Endodermal cell (in vitro differentiated cells): ENCODE measurements at regions not wholly inside any gene's neighbourhood (a gene's known extent, or its start where the extent isn't known, plus 50 kb on each side); places are given as distances from the start of the nearest gene placed in this dataset.
"Not testable (repeated sequence)": the region's sequence is repeated elsewhere in the genome, so short reads cannot be mapped to it uniquely, and the experiment has no call there.

ENCODE experiments used
- DNase-seq: peaks from one replicate; pipeline ENCODE4 v3.0.0-alpha.2; 2017
- H3K27ac ChIP-seq: 2 replicates; pipeline ENCODE4 v1.5.1; 2013; ENCODE audit warnings: mild to moderate bottlenecking, low read depth, low read length, moderate library complexity
- H3K27me3 ChIP-seq: 2 replicates; pipeline ENCODE4 v1.6.1; 2013; ENCODE audit warnings: mild to moderate bottlenecking, low read length, moderate library complexity; ENCODE audit not compliant: insufficient read depth, control insufficient read depth, poor library complexity, severe bottlenecking
- H3K36me3 ChIP-seq: 2 replicates; pipeline ENCODE4 v1.7.0; 2013; ENCODE audit warnings: mild to moderate bottlenecking, low read length, moderate library complexity; ENCODE audit not compliant: control insufficient read depth, insufficient read depth
- H3K4me1 ChIP-seq: one replicate; pipeline ENCODE4 v1.7.0; 2013; ENCODE audit warnings: low read length; ENCODE audit not compliant: control insufficient read depth, insufficient read depth
- H3K4me3 ChIP-seq: 2 replicates; pipeline ENCODE4 v1.5.1; 2013; ENCODE audit warnings: mild to moderate bottlenecking, low read length, moderate library complexity
- H3K9ac ChIP-seq: 2 replicates; pipeline ENCODE4 v1.6.1; 2013; ENCODE audit warnings: mild to moderate bottlenecking, low read length, moderate library complexity; ENCODE audit not compliant: poor library complexity, severe bottlenecking; ENCODE audit errors: extremely low read depth
- H3K9me3 ChIP-seq: 2 replicates; pipeline ENCODE4 v1.6.1; 2013; ENCODE audit warnings: mild to moderate bottlenecking, low read length, moderate library complexity; ENCODE audit not compliant: control insufficient read depth
- H3K27ac Mint-ChIP-seq: 2 replicates; pipeline ENCODE4 v1.8.0; 2020; ENCODE audit warnings: mixed read lengths
- H3K27me3 Mint-ChIP-seq: 2 replicates; pipeline ENCODE4 v1.8.0; 2021; ENCODE audit warnings: mild to moderate bottlenecking, mixed read lengths; ENCODE audit not compliant: insufficient read depth
- H3K36me3 Mint-ChIP-seq: 2 replicates; pipeline ENCODE4 v1.8.0; 2020; ENCODE audit warnings: low read depth, mixed read lengths
- H3K4me1 Mint-ChIP-seq: 2 replicates; pipeline ENCODE4 v1.8.0; 2020; ENCODE audit warnings: mixed read lengths
- H3K4me3 Mint-ChIP-seq: 2 replicates; pipeline ENCODE4 v1.8.0; 2020; ENCODE audit warnings: mild to moderate bottlenecking, moderate library complexity, mixed read lengths
- H3K9me3 Mint-ChIP-seq: 2 replicates; pipeline ENCODE4 v1.8.0; 2020; ENCODE audit warnings: mild to moderate bottlenecking, mixed read lengths
- CTCF ChIP-seq: fragments of 200-600 bp; sonication (generic); conservative IDR thresholded peaks from 2 replicates; pipeline ENCODE4 v1.5.0; 2021; ENCODE audit warnings: antibody characterized with exemption, mild to moderate bottlenecking
- WGBS, 2 experiments: methylation state at CpG; one replicate each; pipeline versions ENCODE4 v1.1.5 to v1.1.7; 2013; ENCODE audit warnings: missing lambda C conversion rate in 2 of 2, mixed read lengths in 1 of 2; ENCODE audit not compliant: insufficient coverage in 1 of 2, insufficient read length in 1 of 2; 5-methylcytosine and 5-hydroxymethylcytosine counted together

GRCh38 chr12:9289984-9290383 is 81.8 kb upstream of the PZP start:
- not testable (repeated sequence) for H3K4me1 Mint-ChIP-seq, H3K36me3 ChIP-seq, DNase-seq, H3K9ac ChIP-seq, H3K4me3 Mint-ChIP-seq, H3K4me1 ChIP-seq, H3K27me3 ChIP-seq, H3K27me3 Mint-ChIP-seq, H3K27ac Mint-ChIP-seq, H3K27ac ChIP-seq, H3K4me3 ChIP-seq, H3K9me3 Mint-ChIP-seq, H3K9me3 ChIP-seq
- no CpG with 5 or more reads among the region's 5 CpGs for WGBS, 2 experiments
- peaks cover 10% of the 10 kb centered on the region for H3K36me3 Mint-ChIP-seq

- not testable (repeated sequence) for H3K9ac ChIP-seq, H3K4me3 ChIP-seq
- no CpG with 5 or more reads among the region's 7 CpGs for WGBS, 2 experiments
Observed at GRCh38 chr12:9284724-9285123, 76.5 kb upstream of the PZP start.

GRCh38 chr12:9284197-9284596 is 76.0 kb upstream of the PZP start:
- not testable (repeated sequence) for H3K4me1 Mint-ChIP-seq, H3K9me3 ChIP-seq, H3K9ac ChIP-seq, H3K36me3 Mint-ChIP-seq, H3K4me1 ChIP-seq, H3K27ac ChIP-seq, H3K27me3 ChIP-seq, H3K36me3 ChIP-seq, H3K9me3 Mint-ChIP-seq, H3K27me3 Mint-ChIP-seq, H3K4me3 ChIP-seq
- no CpG with 5 or more reads among the region's 14 CpGs for WGBS, 2 experiments
- TF ChIP-seq CTCF = peak; percentile 60
- H3K4me3 Mint-ChIP-seq = peak overlapping the region; percentile 87
- H3K27ac Mint-ChIP-seq = peak overlapping the region; percentile 97
- peak; percentile 78 for DNase-seq

More at GRCh38 chr12:9284724-9285123, 76.5 kb upstream of the PZP start:
- not testable (repeated sequence) for H3K36me3 ChIP-seq, H3K27me3 ChIP-seq, H3K4me1 ChIP-seq, H3K27me3 Mint-ChIP-seq, H3K9me3 Mint-ChIP-seq, DNase-seq, H3K27ac ChIP-seq, H3K36me3 Mint-ChIP-seq, H3K9me3 ChIP-seq, H3K4me1 Mint-ChIP-seq
- H3K27ac Mint-ChIP-seq = peak overlapping the region; percentile 97
- H3K4me3 Mint-ChIP-seq = peak overlapping the region; percentile 87

GRCh38 chr12:9283346-9284095 is 75.3 kb upstream of the PZP start:
- not testable (repeated sequence) for H3K9me3 Mint-ChIP-seq, H3K4me1 ChIP-seq, H3K36me3 ChIP-seq, H3K27me3 Mint-ChIP-seq, H3K4me1 Mint-ChIP-seq, H3K27me3 ChIP-seq, H3K27ac ChIP-seq, H3K9me3 ChIP-seq, H3K9ac ChIP-seq, H3K36me3 Mint-ChIP-seq
- peak; percentile 99 for DNase-seq
- peak overlapping the region; percentile 98 for H3K27ac Mint-ChIP-seq
- H3K4me3 Mint-ChIP-seq = peak overlapping the region; percentile 87
- 0% methylated on average over 10 of the region's 42 CpGs; no CpG with 5 or more reads in 1 of the 2 experiments for WGBS, 2 experiments
- H3K4me3 ChIP-seq = peak overlapping the region; percentile 19
